ENCODE measurements at regions not wholly inside any gene's neighbourhood (a gene's known extent, or its start where the extent isn't known, plus 50 kb on each side); places are given as distances from the start of the nearest gene placed in this dataset.

DNA sequence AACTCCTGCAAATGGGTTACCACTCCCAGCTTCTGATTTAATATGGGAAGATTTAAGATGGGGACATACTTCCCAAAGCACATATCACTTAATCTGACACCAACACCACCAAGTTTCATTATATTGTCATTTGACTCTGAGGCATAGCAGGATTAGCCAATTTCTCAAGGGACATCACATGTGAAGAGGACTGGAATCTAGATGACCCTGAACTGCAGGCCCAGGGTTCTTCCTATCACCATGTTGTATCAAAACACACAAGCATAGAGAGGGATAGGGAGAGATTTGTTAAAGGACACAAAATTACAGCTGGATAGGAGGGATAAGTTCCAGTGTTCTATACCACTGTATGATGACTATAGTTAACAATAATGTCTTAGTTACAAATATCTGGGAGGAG is 168.3 kb upstream of the PPP2R2B start:
- TF ChIP-seq, protein P1, sequence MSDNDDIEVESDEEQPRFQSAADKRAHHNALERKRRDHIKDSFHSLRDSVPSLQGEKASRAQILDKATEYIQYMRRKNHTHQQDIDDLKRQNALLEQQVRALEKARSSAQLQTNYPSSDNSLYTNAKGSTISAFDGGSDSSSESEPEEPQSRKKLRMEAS (IDR thresholded peaks at IDR 0.05), result no peak
- TF ChIP-seq CEBPB (IDR thresholded peaks at IDR 0.05) (no peak), RAD21 (IDR thresholded peaks at IDR 0.05; ENCODE audit: low read depth) (no peak), CREB1 (IDR thresholded peaks at IDR 0.05; ENCODE audit: low read depth) (no peak), EGR1 (IDR thresholded peaks at IDR 0.05) (no peak), TCF12 (IDR thresholded peaks at IDR 0.05; ENCODE audit: low read depth) (no peak), FOXM1 (IDR thresholded peaks at IDR 0.05; ENCODE audit: borderline replicate concordance, low read depth) (no peak), TAF1 (IDR thresholded peaks at IDR 0.05; ENCODE audit: low read depth) (no peak), NFIC (IDR thresholded peaks at IDR 0.05) (no peak), TEAD4 (IDR thresholded peaks at IDR 0.05) (no peak), EP300 (IDR thresholded peaks at IDR 0.05; ENCODE audit: borderline replicate concordance) (no peak), YY1 (IDR thresholded peaks at IDR 0.05; ENCODE audit: low read depth) (no peak), ZBTB7A (IDR thresholded peaks at IDR 0.05; ENCODE audit: low read depth) (no peak)
- TF ChIP-seq, protein P2, sequence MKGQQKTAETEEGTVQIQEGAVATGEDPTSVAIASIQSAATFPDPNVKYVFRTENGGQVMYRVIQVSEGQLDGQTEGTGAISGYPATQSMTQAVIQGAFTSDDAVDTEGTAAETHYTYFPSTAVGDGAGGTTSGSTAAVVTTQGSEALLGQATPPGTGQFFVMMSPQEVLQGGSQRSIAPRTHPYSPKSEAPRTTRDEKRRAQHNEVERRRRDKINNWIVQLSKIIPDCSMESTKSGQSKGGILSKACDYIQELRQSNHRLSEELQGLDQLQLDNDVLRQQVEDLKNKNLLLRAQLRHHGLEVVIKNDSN (IDR thresholded peaks at IDR 0.05), result no peak
- TF ChIP-seq, protein P3, sequence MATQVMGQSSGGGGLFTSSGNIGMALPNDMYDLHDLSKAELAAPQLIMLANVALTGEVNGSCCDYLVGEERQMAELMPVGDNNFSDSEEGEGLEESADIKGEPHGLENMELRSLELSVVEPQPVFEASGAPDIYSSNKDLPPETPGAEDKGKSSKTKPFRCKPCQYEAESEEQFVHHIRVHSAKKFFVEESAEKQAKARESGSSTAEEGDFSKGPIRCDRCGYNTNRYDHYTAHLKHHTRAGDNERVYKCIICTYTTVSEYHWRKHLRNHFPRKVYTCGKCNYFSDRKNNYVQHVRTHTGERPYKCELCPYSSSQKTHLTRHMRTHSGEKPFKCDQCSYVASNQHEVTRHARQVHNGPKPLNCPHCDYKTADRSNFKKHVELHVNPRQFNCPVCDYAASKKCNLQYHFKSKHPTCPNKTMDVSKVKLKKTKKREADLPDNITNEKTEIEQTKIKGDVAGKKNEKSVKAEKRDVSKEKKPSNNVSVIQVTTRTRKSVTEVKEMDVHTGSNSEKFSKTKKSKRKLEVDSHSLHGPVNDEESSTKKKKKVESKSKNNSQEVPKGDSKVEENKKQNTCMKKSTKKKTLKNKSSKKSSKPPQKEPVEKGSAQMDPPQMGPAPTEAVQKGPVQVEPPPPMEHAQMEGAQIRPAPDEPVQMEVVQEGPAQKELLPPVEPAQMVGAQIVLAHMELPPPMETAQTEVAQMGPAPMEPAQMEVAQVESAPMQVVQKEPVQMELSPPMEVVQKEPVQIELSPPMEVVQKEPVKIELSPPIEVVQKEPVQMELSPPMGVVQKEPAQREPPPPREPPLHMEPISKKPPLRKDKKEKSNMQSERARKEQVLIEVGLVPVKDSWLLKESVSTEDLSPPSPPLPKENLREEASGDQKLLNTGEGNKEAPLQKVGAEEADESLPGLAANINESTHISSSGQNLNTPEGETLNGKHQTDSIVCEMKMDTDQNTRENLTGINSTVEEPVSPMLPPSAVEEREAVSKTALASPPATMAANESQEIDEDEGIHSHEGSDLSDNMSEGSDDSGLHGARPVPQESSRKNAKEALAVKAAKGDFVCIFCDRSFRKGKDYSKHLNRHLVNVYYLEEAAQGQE (IDR thresholded peaks at IDR 0.05; ENCODE audit: low read depth), result no peak

DNA sequence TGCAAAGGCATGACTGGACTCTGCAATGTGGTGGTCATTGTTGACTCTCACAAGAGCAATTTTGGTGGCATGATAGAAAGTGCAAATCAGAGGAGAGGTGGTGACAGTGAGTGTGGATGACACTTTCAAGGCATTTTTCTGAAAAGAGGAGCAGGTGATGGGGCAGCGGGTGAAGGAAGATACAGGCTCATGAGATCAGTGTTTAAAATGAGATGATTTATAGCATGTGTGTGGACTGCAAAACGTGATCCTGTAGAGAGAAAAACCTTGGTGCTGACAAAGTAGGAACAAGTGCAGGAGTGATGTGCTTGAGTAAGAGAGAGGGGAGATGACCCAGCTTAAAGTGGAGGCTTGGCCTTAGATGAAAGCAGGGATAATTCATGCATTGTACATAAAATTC is 171.2 kb upstream of the PPP2R2B start:
- TF ChIP-seq, protein P2 (IDR thresholded peaks at IDR 0.05), result no peak
- no peak for TF ChIP-seq EGR1 (IDR thresholded peaks at IDR 0.05)
- no peak for TF ChIP-seq TAF1 (IDR thresholded peaks at IDR 0.05; ENCODE audit: low read depth)
- TF ChIP-seq RAD21 (IDR thresholded peaks at IDR 0.05; ENCODE audit: low read depth), result no peak
- TF ChIP-seq NFIC (IDR thresholded peaks at IDR 0.05), result no peak
- TF ChIP-seq, protein P3 (IDR thresholded peaks at IDR 0.05; ENCODE audit: low read depth), result no peak
- TF ChIP-seq CEBPB (IDR thresholded peaks at IDR 0.05), result no peak
- TF ChIP-seq FOXM1 (IDR thresholded peaks at IDR 0.05; ENCODE audit: borderline replicate concordance, low read depth), result no peak
- TF ChIP-seq YY1 (IDR thresholded peaks at IDR 0.05; ENCODE audit: low read depth), result no peak
- TF ChIP-seq ZBTB7A (IDR thresholded peaks at IDR 0.05; ENCODE audit: low read depth), result no peak
- TF ChIP-seq EP300 (IDR thresholded peaks at IDR 0.05; ENCODE audit: borderline replicate concordance), result no peak
- TF ChIP-seq TCF12 (IDR thresholded peaks at IDR 0.05; ENCODE audit: low read depth), result no peak
- TF ChIP-seq TEAD4 (IDR thresholded peaks at IDR 0.05), result no peak
- TF ChIP-seq, protein P1 (IDR thresholded peaks at IDR 0.05), result no peak

DNA sequence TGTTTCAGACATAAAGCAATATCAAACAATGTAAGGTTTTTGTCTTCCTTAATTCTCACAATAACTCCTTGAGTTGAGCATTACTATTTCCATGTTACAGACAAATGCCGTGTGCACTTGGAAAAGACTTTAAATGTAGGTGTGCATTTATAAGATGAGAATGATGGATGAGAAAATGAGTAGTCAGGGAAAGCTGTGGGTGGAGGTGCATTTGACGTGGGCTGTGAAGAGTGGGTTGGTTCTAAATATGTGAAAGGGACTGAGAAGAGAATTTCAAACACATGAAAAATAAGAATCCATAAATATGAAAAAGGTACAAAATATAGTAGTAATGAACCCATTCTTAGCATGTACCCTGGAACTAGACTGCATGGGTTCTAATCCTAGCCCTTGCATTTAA is 171.6 kb upstream of the PPP2R2B start:
- TF ChIP-seq CEBPB (IDR thresholded peaks at IDR 0.05) (no peak), TCF12 (IDR thresholded peaks at IDR 0.05; ENCODE audit: low read depth) (no peak), RAD21 (IDR thresholded peaks at IDR 0.05; ENCODE audit: low read depth) (no peak), EGR1 (IDR thresholded peaks at IDR 0.05) (no peak), NFIC (IDR thresholded peaks at IDR 0.05) (no peak), EP300 (IDR thresholded peaks at IDR 0.05; ENCODE audit: borderline replicate concordance) (no peak), FOXM1 (IDR thresholded peaks at IDR 0.05; ENCODE audit: borderline replicate concordance, low read depth) (no peak), TAF1 (IDR thresholded peaks at IDR 0.05; ENCODE audit: low read depth) (no peak), YY1 (IDR thresholded peaks at IDR 0.05; ENCODE audit: low read depth) (no peak), ZBTB7A (IDR thresholded peaks at IDR 0.05; ENCODE audit: low read depth) (no peak)
- TF ChIP-seq, protein P3 (IDR thresholded peaks at IDR 0.05; ENCODE audit: low read depth), result no peak
- TF ChIP-seq, protein P2 (IDR thresholded peaks at IDR 0.05), result no peak
- TF ChIP-seq, protein P1 (IDR thresholded peaks at IDR 0.05), result no peak

DNA sequence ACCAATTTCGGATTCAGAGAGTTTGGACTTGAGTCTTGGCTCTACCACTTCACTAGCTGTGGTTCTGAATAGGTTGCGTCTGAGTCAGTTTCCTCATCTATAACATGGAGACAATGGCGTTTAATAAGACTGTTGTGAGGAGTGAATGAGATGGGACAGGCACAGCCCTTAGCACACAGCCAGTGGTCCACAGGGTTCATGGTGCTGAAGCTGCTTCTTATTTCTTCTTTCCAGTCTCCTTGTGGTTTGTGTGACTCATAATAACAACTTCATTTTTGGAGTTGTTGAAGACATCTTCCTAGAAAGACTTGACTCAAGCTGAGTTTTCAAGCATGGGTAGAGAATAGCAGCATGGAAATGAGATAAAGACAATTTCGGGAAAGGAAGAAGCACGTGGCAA is 172.6 kb upstream of the PPP2R2B start:
- TF ChIP-seq TEAD4 (IDR thresholded peaks at IDR 0.05), result no peak
- no peak for TF ChIP-seq FOXM1 (IDR thresholded peaks at IDR 0.05; ENCODE audit: borderline replicate concordance, low read depth)
- TF ChIP-seq, protein P1 (IDR thresholded peaks at IDR 0.05), result no peak
- TF ChIP-seq, protein P2 (IDR thresholded peaks at IDR 0.05), result no peak
- no peak for TF ChIP-seq RAD21 (IDR thresholded peaks at IDR 0.05; ENCODE audit: low read depth)
- no peak for TF ChIP-seq TAF1 (IDR thresholded peaks at IDR 0.05; ENCODE audit: low read depth)
- TF ChIP-seq CEBPB (IDR thresholded peaks at IDR 0.05), result no peak
- TF ChIP-seq CREB1 (IDR thresholded peaks at IDR 0.05; ENCODE audit: low read depth), result no peak
- no peak for TF ChIP-seq NFIC (IDR thresholded peaks at IDR 0.05)
- TF ChIP-seq, protein P3 (IDR thresholded peaks at IDR 0.05; ENCODE audit: low read depth), result no peak
- no peak for TF ChIP-seq YY1 (IDR thresholded peaks at IDR 0.05; ENCODE audit: low read depth)
- no peak for TF ChIP-seq ZBTB7A (IDR thresholded peaks at IDR 0.05; ENCODE audit: low read depth)
- no peak for TF ChIP-seq EP300 (IDR thresholded peaks at IDR 0.05; ENCODE audit: borderline replicate concordance)
- TF ChIP-seq TCF12 (IDR thresholded peaks at IDR 0.05; ENCODE audit: low read depth), result no peak
- TF ChIP-seq EGR1 (IDR thresholded peaks at IDR 0.05), result no peak

All from Ishikawa (cell line).